Activated CD4-positive, alpha-beta T cell treated with anti-CD3 and anti-CD28 coated beads, Interleukin-2, Interleukin-4, amounts not matched to agents 100 ng/mL and 50 ng/mL, durations not matched to agents 16 hours and 8 hours (primary cell): ENCODE measurements at regions not wholly inside any gene's neighbourhood (a gene's known extent, or its start where the extent isn't known, plus 50 kb on each side); places are given as distances from the start of the nearest gene placed in this dataset.

Source experiments
- DNase-seq: peaks from one replicate; pipeline ENCODE4 v3.0.0-alpha.2; 2020; ENCODE audit warnings: low spot score

DNA sequence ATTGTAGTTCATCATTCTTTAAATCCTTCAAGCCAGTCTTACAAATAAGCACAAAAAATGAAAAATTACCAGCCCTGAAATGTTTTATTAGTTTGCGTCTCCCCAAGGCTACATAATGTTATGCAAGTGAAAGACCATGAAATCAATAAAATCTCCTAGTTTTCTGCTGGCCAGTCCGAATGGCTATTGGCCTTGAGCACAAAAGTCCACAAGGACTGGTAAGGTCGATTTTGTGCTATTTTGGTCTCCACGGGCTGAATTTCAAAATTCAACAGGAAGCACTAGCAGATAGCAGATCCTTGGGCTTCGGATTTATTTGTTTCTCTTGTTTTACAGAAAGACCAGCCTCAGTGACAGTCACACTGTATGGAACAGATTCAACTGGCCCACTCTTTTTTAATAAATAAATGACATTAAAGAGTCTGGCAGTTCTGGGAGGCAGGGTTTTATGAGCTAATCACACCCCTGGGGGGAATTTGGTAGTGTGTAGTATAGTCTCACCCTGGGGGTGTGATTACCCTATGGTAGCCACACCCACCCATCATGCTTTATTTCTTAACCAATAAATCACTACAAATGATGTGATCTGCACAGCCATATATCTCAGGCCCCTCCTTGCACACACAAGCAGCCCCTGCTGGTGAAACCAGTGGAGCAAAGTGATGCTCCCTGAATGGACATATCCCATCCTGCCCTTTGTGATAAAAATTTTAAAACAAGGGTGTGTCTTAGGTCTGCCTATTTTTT, 51.1 kb upstream of the TMEM33 start:
- DNase-seq: no peak

DNA sequence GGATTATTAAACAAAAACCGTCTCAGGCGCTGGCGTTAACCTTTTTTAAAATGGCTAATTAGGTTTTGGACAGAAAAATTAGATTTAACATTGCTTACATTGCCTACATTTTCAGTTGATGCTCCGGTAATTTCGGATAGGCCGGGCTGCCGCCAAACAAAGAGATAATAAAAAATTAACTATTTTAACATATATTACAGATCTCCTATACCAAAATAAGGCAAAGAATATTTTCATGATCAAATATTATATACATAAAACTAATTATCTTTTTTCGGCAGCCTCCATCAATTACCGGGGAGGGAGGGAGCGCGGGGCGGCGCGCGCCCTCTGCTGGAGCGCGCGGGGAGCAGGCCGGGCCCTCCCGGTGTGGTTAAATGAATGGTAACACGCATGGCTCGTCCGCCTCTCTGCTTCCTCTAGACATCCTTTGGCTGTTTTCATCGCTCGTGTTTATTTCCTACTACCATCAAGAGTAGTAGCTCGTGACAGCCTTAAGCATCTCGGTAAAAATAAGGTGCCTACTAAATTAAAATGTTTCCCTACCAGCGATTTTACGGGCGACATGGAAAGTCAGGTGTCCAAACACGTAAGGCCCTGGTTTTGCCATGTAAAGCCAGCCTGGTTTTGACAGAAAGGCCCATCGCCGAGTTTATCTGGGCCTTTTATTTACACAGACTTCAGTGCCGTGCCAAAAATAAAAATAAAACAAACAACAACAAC, 52.4 kb upstream of the TMEM33 start:
- DNase-seq: peak; percentile 45

DNA sequence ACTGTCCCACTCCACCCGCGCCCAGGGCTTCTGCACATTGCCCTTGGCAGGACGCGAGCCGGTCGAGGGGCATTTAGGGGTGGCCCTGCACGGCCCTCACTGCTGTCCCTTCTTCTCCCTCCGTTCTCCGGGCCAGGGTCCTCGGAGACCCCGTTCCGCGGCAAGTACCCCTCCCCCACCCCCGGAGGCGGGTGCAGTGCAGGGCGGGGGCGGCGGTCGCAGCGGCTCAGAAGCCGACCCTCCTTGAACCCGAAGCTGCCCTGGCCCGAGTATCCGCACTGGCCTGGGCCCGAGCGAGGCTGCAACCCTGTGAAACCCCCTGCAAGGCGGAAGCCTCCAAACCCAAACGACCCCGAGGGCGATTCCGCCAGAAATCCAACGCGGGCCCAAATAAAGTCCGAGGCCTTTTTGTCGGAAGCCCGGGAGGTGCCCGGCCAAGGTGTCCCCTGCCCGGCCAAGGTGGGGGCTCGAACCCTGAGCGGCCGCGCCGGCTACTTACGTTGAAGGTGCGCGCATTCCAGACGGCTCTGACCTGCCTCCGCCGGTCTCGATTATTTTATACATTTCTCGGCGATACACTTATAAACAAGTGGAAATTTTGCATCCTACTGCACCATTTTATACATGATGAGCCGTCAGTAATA, 53.1 kb upstream of the TMEM33 start:
- no peak for DNase-seq

DNA sequence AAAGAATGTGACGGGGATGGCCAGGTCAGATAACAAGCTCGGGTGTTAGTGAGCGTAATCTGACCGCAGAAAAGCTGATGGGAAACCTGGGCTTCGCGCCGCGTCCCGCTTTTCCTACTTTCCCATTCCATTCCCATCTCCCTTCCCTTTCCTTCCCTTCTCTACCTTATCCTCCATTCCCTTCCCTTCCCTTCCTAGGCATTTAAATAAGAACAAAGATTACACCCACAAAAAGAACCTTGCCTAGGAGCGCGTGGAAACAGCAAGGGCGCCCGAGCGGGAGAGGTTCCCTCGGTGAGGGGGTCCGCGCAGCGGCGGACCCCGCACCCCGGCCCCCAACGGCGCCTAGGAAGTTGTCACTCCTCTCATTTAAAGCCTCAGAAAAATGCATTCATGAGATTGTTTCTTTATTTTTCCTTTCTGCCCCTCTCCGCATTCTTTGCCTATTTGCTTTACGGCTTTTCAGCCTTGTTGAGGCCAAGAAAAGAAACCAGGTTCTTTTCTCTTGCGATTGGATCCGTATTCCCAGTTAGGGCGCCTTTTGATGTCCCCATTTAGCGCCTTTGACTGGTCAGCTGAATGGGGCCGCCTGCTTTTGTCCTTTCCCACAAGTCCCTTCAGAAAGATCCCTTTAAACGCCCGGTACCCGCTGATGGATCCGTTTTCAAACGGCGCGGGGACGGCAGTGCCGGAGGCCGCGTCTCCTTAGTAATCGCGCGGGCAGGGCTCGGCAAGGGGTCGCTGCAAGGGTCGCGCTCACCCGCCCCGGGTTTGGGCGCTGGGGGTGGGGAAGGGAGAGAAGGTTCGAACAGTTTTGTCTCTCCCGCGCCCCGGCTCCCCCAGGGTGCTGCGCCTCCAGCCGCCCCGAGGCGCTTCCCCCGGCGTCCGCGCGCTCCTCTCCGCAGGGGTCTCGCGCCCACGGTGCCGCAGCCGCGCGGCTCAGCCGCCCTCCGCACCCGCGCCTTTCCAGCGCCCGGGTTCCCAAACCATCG, 54.1 kb upstream of the TMEM33 start:
- DNase-seq: no peak

DNA sequence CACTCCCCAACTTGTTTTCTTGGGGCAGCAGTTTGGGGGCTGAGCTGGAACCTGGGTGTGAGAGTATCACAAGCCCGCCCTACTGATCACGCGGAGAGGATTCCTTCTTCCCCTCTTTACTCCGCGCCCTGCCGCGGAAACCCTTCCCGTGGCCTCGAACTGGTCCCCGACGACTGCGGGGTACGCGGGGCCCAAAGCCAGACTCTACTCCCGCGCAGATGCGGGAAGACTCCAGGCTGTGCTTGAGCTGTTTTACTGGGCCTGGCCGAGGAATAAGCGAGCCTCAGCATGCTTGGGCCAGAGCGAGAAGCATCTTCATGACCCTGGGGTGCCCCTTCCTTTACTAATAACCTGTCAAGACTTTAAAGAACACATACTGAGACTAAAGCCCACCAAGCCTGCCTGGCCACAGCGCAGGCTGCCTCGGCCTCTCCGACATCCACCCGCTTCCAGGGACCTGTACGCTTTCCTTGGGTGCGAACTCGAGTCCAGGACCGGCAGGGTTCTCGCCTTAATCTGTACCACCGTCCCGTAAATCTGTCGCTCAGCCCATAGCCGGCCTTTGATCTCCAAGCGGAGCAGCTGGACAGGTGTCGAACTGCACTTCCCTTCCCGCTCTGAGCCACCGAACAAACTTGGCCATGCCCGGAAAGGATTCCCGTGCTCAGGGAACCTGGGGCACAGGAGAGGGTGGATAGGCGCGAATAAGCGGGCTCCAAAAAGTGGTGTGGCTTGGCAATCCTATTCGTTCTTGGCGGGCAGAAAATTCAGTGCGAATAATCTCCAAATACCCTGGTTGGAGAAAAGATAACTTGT, 55.0 kb upstream of the TMEM33 start:
- DNase-seq: no peak

DNA sequence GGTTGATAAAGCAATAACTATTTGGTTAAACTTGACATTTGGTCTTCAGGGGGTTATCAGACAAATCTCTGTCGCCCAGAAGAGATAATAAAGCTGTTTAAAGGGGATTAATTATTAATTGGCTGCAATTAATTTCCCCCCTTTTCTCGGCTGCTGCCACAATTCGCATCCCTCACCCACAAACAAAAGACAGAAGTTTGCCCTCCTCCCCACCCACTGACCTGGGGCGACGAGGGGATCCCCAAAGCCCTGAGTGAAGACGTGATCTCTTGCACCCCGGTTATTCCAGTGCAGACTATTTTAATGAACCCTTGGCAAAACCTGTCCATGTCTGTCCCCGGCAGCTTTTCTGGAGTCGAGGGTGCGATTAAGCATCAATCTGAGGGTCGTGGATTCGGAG, 55.7 kb upstream of the TMEM33 start:
- no peak for DNase-seq

DNA sequence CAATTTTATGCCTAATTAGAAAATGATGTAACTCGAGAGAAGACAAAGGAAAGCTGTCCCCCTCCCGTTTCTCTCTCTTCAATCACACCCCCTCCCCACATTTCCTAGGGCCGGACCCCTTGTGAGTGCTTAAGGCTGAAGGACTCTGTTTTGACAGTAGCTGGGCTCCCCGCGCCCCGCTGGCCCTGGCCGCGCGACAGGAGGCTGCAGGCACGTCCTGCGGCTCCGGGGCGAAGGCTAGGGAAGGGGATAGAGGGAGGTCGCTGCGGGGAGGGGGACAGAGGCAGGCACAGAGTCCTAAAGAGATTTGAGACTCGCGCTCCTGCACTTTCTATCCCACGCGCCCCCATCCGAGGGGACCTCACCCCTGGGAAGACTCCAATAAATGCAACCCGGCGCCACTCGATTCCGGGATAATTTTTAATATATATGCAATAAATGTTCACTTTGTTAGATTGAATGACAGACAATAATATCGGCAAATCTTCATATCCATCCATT, 56.2 kb upstream of the TMEM33 start:
- no peak for DNase-seq

DNA sequence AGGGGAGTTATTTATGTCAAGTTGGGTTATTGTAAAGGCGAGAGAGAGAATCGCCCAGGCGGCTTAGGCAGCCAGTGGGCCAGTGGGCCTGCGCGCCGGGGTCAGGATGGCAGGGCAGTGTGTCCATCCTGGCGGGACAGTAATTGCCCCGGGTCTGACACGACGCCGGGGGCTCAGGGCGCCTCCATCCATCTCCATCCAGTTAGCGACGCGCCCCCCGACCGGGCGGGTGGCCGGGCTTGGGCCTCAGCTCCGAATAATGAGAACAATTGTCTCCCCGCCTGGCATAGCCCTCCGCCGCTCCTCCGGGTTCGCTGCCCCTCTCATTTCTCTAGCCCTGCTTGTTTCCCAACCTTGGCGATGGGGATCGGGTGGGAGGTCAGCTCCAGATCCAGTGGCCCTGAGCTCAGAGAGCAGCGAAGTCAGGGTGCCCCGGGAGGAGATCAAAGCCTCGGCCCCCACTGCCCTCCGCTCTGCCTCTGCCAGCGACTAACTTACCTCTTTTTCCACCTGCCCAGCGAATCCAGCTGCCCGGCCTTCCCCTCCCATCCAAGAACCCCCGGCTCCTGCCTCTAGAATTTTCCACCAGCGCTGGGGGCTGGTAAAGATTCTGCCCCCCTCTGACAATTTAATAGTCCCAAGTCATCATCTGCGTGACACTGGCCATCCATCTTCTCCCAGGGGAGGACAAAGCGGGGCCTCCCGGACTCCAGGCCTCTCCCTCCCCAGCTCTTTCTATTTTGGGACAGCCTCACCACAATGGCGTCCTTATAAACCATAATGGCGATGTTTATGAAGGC, 56.9 kb upstream of the TMEM33 start:
- DNase-seq: no peak

DNA sequence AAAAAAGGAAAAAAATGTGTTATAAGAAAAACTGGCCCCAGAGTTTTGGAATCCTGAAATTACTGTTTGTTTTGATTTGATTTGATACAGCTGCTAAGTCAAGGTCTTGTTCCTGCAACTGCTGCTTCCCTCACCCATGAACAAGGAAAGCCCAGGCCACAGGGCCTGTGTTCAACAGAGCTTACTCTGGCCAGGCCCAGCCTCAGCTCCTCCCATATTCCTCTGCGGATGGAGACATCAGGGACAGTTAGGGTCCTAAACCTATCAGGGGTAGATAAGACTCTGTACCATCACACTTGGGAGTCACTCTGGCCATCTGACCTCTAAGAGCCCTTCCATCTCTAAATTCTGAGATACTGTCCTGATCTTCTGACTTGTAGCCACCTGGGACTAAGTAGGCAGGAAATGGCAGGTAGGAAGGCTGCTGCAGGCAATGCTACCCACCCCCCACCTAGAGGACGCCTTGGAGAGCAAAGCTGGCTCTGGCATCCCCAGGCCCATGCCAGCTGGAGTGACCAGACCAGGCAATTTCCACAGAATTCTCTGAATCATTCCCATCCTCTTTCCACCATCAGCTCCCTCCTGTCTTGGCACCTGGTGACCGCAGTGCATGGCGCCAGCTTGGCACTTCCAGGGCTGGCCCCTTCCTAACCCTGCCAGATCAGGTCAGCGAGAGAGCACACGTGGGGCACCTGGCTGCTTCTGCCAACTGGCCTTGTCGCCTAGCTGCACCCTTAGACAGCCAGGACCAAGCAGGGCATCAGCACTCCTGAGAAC, 58.0 kb upstream of the TMEM33 start:
- no peak for DNase-seq

DNA sequence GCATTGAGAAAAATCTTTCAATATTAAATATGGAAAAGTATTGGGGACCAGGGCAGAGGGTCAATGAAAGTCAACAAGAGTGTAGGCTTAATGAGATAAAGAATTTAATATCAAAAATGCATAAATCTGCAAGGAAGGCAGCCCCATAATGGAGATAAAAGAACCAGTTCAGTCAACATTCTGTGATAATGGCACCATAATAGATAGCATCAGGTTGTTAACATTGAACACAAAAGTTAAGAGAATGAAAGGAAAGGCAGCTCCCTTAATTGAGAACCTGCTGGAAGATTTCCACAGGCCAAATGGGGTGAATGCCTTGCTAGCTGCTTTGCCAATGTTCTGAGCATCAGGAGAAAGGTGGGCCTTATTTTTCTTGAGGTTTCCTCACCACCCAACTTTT, 60.4 kb upstream of the TMEM33 start:
- DNase-seq: no peak

DNA sequence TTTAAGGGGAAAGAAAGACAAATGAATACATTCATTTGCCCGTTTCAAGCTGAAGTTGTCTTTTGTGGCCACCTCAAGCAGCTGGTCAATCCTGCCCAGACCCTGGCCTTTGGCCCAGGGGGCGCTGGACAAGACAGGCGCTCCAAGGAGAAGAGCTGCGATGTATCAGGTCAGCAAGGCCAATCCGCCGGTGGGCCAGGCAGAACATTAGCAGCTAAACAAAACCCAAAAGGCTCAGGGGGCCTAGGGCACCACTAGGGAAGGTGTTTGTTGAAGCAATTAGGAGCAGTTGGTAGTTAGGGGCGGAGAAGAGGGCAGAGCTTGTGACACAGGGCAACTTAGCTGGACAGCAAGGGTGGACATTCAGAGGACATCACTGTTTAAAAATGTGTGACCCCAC, 60.8 kb upstream of the TMEM33 start:
- DNase-seq: no peak

DNA sequence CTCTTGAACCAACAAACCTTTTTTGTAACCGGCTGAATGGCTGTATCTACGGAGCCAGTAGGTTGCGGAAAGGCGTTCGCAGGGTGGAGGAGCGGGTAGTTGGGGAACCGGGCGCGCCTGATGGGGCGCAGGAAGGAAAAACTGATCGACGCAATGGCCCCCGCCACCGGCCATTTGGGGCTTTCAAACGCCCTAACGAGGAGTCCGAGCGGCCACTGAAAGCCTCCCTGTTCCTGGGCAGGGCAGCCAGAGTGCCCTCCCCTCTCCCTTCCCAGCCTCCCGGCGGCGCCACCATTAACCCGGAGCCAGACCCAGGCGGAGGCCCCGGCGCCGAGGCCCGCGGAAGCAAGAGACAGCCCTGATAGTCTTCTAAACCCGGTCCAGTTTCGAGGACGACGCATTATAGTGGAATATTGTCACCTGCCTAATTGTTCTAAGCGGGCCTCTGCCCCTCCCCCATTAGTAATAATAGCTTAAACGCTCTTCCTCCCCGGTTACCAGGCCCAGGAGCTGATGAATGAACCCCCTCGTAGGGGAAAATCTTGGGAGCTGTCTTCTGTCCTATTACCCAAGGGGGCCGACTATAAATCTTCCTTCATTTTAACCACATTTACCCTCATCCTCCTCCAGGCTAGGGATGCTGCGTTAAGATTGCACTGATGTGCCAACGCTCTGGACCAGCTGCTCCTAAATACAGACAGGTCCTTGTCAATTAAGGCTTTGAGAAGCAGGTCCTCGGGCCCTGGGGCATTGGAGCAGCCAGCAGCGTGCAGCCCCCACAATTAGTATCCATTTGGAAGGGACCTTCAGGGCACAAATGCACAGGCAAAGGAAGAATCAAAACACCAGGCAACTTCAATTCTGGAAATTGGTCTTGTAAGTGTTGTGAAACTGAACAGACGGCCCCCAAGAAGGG, 61.6 kb upstream of the TMEM33 start:
- DNase-seq: no peak

DNA sequence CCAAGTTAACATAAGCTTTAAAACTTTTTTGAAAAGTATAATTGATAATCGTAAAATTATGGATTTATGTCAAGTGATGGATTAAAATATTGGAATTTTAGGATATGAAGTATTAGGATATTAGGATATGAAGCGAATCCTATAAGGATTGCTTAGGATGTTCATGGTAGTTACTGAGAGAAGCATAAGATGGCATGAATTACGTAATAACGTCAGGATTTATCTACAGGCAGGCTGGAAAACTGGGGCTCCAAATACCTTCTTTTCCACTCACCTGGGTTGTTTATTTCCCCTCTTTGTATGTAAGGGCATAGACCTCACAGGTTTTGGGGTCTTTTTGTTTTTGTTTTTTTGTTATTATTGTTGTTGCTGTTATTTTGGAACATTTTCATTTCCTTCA, 65.2 kb upstream of the TMEM33 start:
- DNase-seq: no peak

DNA sequence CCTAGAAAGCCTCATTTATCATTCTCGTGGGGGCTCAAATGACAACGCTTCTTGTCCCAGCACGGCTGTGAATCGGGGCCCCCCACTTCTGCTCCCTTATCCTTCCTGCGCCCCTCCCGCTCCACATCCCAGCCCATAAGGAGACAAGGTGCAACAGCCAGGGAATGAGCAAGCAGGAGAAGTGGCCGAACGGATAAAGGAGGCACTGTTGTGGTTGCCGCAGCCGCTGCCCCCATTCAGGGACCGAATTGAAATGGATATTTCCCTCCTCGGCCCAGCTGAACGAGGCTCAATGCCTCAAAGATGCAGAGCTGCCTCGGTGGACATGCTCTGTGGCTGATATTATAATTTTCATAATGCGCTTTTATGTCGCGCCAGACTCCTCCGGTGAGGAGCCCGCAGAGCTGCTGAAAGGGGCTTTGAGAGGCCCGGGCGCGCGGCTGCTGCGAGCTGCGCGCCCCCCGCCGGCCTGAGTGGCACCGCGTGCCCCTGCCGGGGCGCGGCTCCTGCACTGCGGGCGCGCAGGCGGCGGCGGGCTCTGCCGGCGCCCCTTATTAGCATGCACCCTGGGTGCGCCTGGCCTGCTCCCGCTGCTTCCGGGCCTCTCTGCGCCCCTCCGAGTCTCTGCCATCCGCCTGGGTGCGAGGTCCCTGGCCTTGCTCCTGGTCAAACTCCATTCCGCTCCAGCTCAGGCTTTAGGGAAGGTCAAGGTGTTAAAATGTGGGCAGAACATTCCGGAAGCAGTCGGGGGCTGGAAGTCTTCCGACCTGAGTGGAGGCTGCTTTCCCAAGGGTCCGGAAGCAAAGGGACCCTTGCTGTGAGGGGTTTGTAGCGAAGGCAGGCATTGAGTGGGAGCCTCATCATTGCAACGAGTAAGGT, 68.2 kb upstream of the TMEM33 start:
- no peak for DNase-seq

DNA sequence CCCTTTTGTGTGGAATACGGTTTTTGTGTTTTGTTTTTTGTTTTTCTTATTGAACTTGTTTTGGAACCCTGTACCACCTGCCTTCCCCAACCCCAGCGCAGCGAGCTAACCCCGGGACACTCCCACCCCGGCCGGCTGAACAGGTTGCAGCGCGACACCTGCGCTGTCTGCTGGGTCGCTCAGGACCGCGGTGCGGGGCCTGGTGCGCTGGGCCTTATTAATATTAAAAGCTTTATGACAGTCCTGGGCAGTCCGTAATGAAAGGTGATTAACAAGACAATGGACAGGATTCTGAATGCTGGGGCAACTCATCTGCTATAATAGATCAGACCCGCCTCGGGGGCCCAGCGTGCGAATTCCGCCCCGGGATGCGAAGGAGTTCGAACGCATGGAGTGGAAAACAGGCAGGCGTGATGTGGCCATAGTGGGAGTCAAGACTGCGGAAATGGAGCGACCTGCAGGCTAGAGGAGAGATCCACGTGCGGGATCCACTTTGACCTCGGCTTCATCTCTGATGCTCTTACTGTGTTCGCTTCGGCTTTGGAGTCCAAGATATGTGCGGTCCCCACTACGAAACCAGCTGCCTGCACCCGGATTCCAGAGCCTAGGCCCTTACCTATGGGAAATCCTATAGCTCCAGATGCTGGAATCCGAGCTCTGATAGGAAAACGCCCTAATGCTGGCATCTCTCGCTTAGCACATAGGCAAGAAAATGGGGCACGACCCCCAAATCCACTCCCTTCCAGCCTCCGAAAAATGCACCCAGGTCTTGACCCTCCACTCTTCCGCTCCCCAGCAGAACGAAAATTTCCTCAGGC, 69.0 kb upstream of the TMEM33 start:
- DNase-seq: no peak

DNA sequence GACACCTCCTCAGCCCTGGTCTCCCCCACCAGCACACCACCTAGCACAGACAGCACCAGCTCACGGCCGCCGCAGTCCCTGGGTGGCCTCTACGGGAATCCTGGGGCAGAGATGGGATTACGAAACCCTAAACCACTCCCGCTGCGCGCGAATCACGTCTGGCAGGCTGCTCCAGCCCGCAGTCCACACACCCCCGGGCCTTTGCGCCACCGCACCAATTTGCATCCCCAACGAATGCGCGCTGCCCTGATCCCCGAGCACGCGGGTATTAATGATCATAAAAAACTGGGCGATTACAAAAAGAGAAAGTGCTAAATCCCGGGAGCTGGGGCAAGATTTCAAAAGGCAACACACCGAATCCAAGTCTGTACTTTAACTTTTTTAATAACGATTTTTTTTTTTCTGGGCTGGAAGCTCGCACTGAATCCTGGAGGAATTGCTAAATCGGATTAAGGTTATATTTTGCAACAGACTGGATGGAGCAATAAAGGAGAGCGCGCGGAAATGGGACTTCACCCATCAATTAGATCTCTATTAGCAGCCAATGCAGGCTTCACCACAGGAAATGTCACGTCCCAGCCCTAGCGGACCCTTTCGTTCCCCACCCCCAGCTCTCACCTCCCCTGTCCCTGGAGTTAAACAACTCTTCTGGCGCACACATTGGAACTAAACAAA, 69.8 kb upstream of the TMEM33 start:
- no peak for DNase-seq
